HepG2 (cell line): ENCODE measurements at regions not wholly inside any gene's neighbourhood (a gene's known extent, or its start where the extent isn't known, plus 50 kb on each side); places are given as distances from the start of the nearest gene placed in this dataset.

Source experiments
- ATAC-seq: fragments of 200-7000 bp; cut with Tn5 transposase; 3 replicates; pipeline ENCODE4 v1.9.1; 2020; ENCODE audit warnings: mild to moderate bottlenecking, moderate library complexity
- BruUV-seq: library from RNA; stranded (reverse); fragments of 400-500 nt; replicated peaks from 2 replicates; lab custom pipeline; 2021; lab: Mats Ljungman, UMichigan
- CTCF ChIA-PET: fragments of 300-600 bp; formaldehyde crosslinking; extraction: SDS; loops from one replicate; lab custom pipeline; 2021; ENCODE audit warnings: low total read pairs, inconsistent platforms, low intra/inter-chr PET ratio; lab: Yijun Ruan, JAX
- POLR2A ChIA-PET: fragments of 350-600 bp; sonication (Branson Sonifier 250); formaldehyde crosslinking; loops from one replicate; lab custom pipeline; 2020; ENCODE audit warnings: antibody characterized with exemption, inconsistent platforms; lab: Yijun Ruan, JAX
- DNase-seq: peaks from one replicate; pipeline ENCODE4 v3.0.0-alpha.2; 2015; ENCODE audit warnings: low spot score
- FAIRE-seq: peaks from 3 replicates; lab custom pipeline; 2011; peaks lifted over from hg19 to GRCh38; lab: Jason Lieb, UNC
- H2AFZ ChIP-seq: one replicate; pipeline ENCODE4 v1.6.1; 2011; ENCODE audit warnings: low read length, inconsistent platforms
- H3K27ac ChIP-seq: fragments of 300-600 bp; 3 replicates; pipeline ENCODE4 v1.8.0; 2011; ENCODE audit warnings: mixed run types, mild to moderate bottlenecking, mixed read lengths, low read length, inconsistent platforms; ENCODE audit not compliant: insufficient read depth; ENCODE audit errors: extremely low read length
- H3K27me3 ChIP-seq, 2 experiments: fragments of 200-600 bp in 1 of 2; 2 replicates in 1 of 2; 3 replicates in 1 of 2; pipeline versions ENCODE4 v1.6.0 to v1.8.0; 2011; ENCODE audit warnings: low read length in 2 of 2, mild to moderate bottlenecking in 2 of 2, moderate library complexity in 2 of 2, inconsistent platforms in 1 of 2; ENCODE audit not compliant: insufficient read depth in 2 of 2, control insufficient read depth in 1 of 2
- H3K36me3 ChIP-seq, 2 experiments: fragments of 200-600 bp in 1 of 2; replicated peaks in 1 of 2; 2 replicates in 1 of 2; 3 replicates in 1 of 2; pipeline versions ENCODE4 v1.5.1 to v1.8.0; 2011; ENCODE audit warnings: low read length in 2 of 2, inconsistent platforms in 1 of 2; ENCODE audit not compliant: insufficient read depth in 2 of 2, control insufficient read depth in 1 of 2
- H3K4me1 ChIP-seq: 2 replicates; pipeline ENCODE4 v1.5.1; 2012; ENCODE audit warnings: low read length, inconsistent platforms; ENCODE audit not compliant: insufficient read depth
- H3K4me2 ChIP-seq: 2 replicates; pipeline ENCODE4 v1.6.0; 2011; ENCODE audit warnings: low read depth, low read length, inconsistent platforms
- H3K4me3 ChIP-seq, 3 experiments: fragments of 200-600 bp in 1 of 3; sonication (generic), shearing (Covaris generic) in 1 of 3; replicated peaks in 1 of 3; 2 replicates each; pipeline ENCODE4 v1.5.1; 2011 to 2016; ENCODE audit warnings: low read length in 3 of 3, inconsistent platforms in 2 of 3, low read depth in 2 of 3, mild to moderate bottlenecking in 2 of 3, control low read depth in 1 of 3, mixed read lengths in 1 of 3; ENCODE audit not compliant: insufficient read depth in 1 of 3
- H3K79me2 ChIP-seq: one replicate; pipeline ENCODE4 v1.6.1; 2011; ENCODE audit warnings: low read length, inconsistent platforms; ENCODE audit not compliant: insufficient read depth
- H3K9ac ChIP-seq: 2 replicates; pipeline ENCODE4 v1.6.0; 2011; ENCODE audit warnings: mild to moderate bottlenecking, low read depth, low read length, inconsistent platforms; ENCODE audit not compliant: insufficient read depth
- H3K9me3 ChIP-seq: 2 replicates; pipeline ENCODE4 v1.5.1; 2012; ENCODE audit warnings: mild to moderate bottlenecking, low read length
- H4K20me1 ChIP-seq: 2 replicates; pipeline ENCODE4 v1.6.0; 2011; ENCODE audit warnings: inconsistent platforms, mild to moderate bottlenecking, low read length, moderate library complexity; ENCODE audit not compliant: insufficient read depth
- DMTF1 ChIP-seq: sonication (generic); formaldehyde crosslinking; IDR thresholded peaks from 2 replicates; pipeline ENCODE4 v1.4.0; 2020; ENCODE audit warnings: mild to moderate bottlenecking, missing genetic modification reagents
- DPF2 ChIP-seq: sonication (generic); formaldehyde crosslinking; IDR thresholded peaks from 2 replicates; pipeline ENCODE4 v1.4.0; 2020; ENCODE audit warnings: mild to moderate bottlenecking, low read depth, missing genetic modification reagents, borderline replicate concordance
- FOXP1 ChIP-seq, 2 experiments: fragments of 450-650 bp in 1 of 2; IDR thresholded peaks; 2 replicates each; pipeline ENCODE4 v1.6.1; 2017 to 2018; ENCODE audit warnings: antibody characterized with exemption in 1 of 2
- HNF4A ChIP-seq: sonication (generic); formaldehyde crosslinking; IDR thresholded peaks from 2 replicates; pipeline ENCODE4 v1.4.0; 2020; ENCODE audit warnings: missing genetic modification reagents
- KAT8 ChIP-seq: IDR thresholded peaks from 2 replicates; pipeline ENCODE4 v1.6.1; 2016; ENCODE audit warnings: missing genetic modification reagents, missing compliant biosample characterization
- MAF1 ChIP-seq: sonication (generic); formaldehyde crosslinking; IDR thresholded peaks from 2 replicates; pipeline ENCODE4 v1.5.0; 2020; ENCODE audit warnings: missing genetic modification reagents, borderline replicate concordance
- STAT5B ChIP-seq: sonication (generic); formaldehyde crosslinking; IDR thresholded peaks from 2 replicates; pipeline ENCODE4 v1.4.0; 2020; ENCODE audit warnings: missing genetic modification reagents
- ZNF256 ChIP-seq: sonication (generic); formaldehyde crosslinking; conservative IDR thresholded peaks from 2 replicates; pipeline ENCODE4 v1.4.0; 2020; ENCODE audit warnings: missing genetic modification reagents
- ZNF543 ChIP-seq: sonication (generic); formaldehyde crosslinking; IDR thresholded peaks from 2 replicates; pipeline ENCODE4 v1.4.0; 2020; ENCODE audit warnings: mild to moderate bottlenecking, missing genetic modification reagents
- WGBS: methylation state at CpG from one replicate; pipeline ENCODE4 v1.1.6; 2017; ENCODE audit warnings: low lambda C conversion rate; 5-methylcytosine and 5-hydroxymethylcytosine counted together
- in situ Hi-C: cut with HindIII; loops from 2 replicates; pipeline ENCODE4 v1.10.0; 2017; ENCODE audit warnings: low pct_unique_long_range_greater_than_20kb; ENCODE audit not compliant: extremely low pct_ligation_motif_present
- intact Hi-C: fragments of 100-400 bp; cut with micrococcal nuclease; formaldehyde crosslinking; loops from one replicate; pipeline ENCODE4 v1.10.0; 2022; ENCODE audit not compliant: unreplicated experiment
- TF ChIP-seq, protein P1 (sequence below): sonication (generic); formaldehyde crosslinking; IDR thresholded peaks from 2 replicates; pipeline ENCODE4 v1.8.1; 2022; ENCODE audit warnings: mild to moderate bottlenecking, missing genetic modification reagents

- Histone ChIP-seq H2AFZ (no peak overlapping the region), H3K4me2 (no peak overlapping the region), H4K20me1 (no peaks in the 10 kb centered on the region), H3K4me1 (no peaks in the 10 kb centered on the region), H3K79me2 (no peaks in the 10 kb centered on the region), H3K27me3 (peaks cover 1 to 8% of the 10 kb centered on the region in 2 experiments; a peak in 2 of 5 replicates), H3K27ac (no peak overlapping the region), H3K4me3 (no peak overlapping the region), H3K36me3 (no peaks in the 10 kb centered on the region), H3K9me3 (no peaks in the 10 kb centered on the region), H3K9ac (no peak overlapping the region)
- WGBS: 8% methylated on average over 4 of the region's 4 CpGs
- no TSS peak for BruUV-seq
- DNase-seq (no peak), ATAC-seq (no peak), FAIRE-seq (no peak)
- TF ChIP-seq, protein P1, sequence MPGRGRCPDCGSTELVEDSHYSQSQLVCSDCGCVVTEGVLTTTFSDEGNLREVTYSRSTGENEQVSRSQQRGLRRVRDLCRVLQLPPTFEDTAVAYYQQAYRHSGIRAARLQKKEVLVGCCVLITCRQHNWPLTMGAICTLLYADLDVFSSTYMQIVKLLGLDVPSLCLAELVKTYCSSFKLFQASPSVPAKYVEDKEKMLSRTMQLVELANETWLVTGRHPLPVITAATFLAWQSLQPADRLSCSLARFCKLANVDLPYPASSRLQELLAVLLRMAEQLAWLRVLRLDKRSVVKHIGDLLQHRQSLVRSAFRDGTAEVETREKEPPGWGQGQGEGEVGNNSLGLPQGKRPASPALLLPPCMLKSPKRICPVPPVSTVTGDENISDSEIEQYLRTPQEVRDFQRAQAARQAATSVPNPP (CRISPR knock-in tag): no peak
- TF ChIP-seq MAF1 (CRISPR knock-in tag) (no peak), STAT5B (CRISPR knock-in tag) (no peak), DMTF1 (CRISPR knock-in tag) (no peak), KAT8 (no peak), FOXP1 (IDR thresholded peaks at IDR 0.05) (no peak), FOXP1 (CRISPR knock-in tag; IDR thresholded peaks at IDR 0.05) (no peak), HNF4A (CRISPR knock-in tag) (no peak), DPF2 (no peak), ZNF256 (CRISPR knock-in tag) (no peak), ZNF543 (CRISPR knock-in tag) (no peak)
- ChIA-PET CTCF (no interaction called here), POLR2A (no interaction called here)
- in situ Hi-C loops (no loop called here), intact Hi-C loops (no loop called here)
Measured at GRCh38 chr3:34035775-34036174, 237.3 kb downstream of the PDCD6IP start.
